ENCODE measurements at regions not wholly inside any gene's neighbourhood (a gene's known extent, or its start where the extent isn't known, plus 50 kb on each side); places are given as distances from the start of the nearest gene placed in this dataset.

- no TSS peak for BruUV-seq (replicated peaks)
- no peak overlapping the region for H3K14ac ChIP-seq (replicated peaks; ENCODE audit: low read depth, low read length)
- ChIA-PET CTCF (no interaction called here), POLR2A (ENCODE audit: unreplicated experiment) (no interaction called here)
- WGBS, 2 experiments (ENCODE audit: extremely low coverage in 2 of 2, insufficient read length in 1 of 2): 90% methylated on average over 3 of the region's 13 CpGs; no CpG with 5 or more reads in 1 of the 2 experiments
- DNase-seq: no peak
- no peak overlapping the region for H4K5ac ChIP-seq (ENCODE audit: low read depth, low read length)
- H3K18ac ChIP-seq (ENCODE audit: low read depth, low read length): no peak overlapping the region
- H4K8ac ChIP-seq (ENCODE audit: low read depth in 2 of 2, low read length in 2 of 2): no peak overlapping the region
- no peak overlapping the region for H2BK20ac ChIP-seq (ENCODE audit: low read depth, low read length)
- ATAC-seq (ENCODE audit: low read depth): no peak
- H3K9me1 ChIP-seq (ENCODE audit: insufficient read depth, low read length): peaks cover 2% of the 10 kb centered on the region; the same call in 1 of the 2 replicates
- no peak overlapping the region for H3K56ac ChIP-seq (ENCODE audit: extremely low read depth, insufficient read depth, low read length)
- no peak overlapping the region for H2BK120ac ChIP-seq (ENCODE audit: low read depth, low read length)
- H2BK5ac ChIP-seq (ENCODE audit: low read depth, low read length, poor library complexity, severe bottlenecking): no peak overlapping the region
- no peak overlapping the region for H3K23ac ChIP-seq (ENCODE audit: low read depth, low read length)
- H3K4ac ChIP-seq (ENCODE audit: low read depth, low read length): no peak overlapping the region
- intact Hi-C loops (cut with micrococcal nuclease) (no loop called here), in situ Hi-C loops (cut with MboI; ENCODE audit: low sequenced_read_pairs) (no loop called here), dilution Hi-C loops (cut with HindIII; ENCODE audit: low sequenced_read_pairs, unreplicated experiment) (no loop called here)
- H2AK5ac ChIP-seq (ENCODE audit: low read depth, low read length): peak overlapping the region; percentile 35; the same call in 1 of the 2 replicates
- H3K36me3 ChIP-seq (ENCODE audit: control insufficient read depth, insufficient read depth, low read length): no peaks in the 10 kb centered on the region
- H2AK9ac ChIP-seq (replicated peaks; ENCODE audit: low read depth, low read length, poor library complexity): no peak overlapping the region
- no peaks in the 10 kb centered on the region for H3K9me3 ChIP-seq (ENCODE audit: control insufficient read depth, insufficient read depth, low read length)
- no peaks in the 10 kb centered on the region for H4K20me1 ChIP-seq (ENCODE audit: insufficient read depth, low read length)
- H3K4me1 ChIP-seq (ENCODE audit: control insufficient read depth, insufficient read depth, low read length): peaks cover 6% of the 10 kb centered on the region
- peak overlapping the region; percentile 38; the same call in 2 of the 3 replicates for H2BK15ac ChIP-seq (ENCODE audit: low read depth, low read length)
- no peak overlapping the region for H3K27ac ChIP-seq (ENCODE audit: insufficient read depth, low read length)
- no peak overlapping the region for H3K9ac ChIP-seq (ENCODE audit: low read depth, low read length)
- peak overlapping the region; percentile 25; the same call in 1 of the 2 replicates for H4K91ac ChIP-seq (ENCODE audit: insufficient read depth, low read depth, low read length)
- TF ChIP-seq MXI1 (IDR thresholded peaks at IDR 0.05; ENCODE audit: borderline replicate concordance, low read depth, low read length): no peak
- no peak for TF ChIP-seq NFE2L2 (IDR thresholded peaks at IDR 0.05; ENCODE audit: low read depth, low read length)
- TF ChIP-seq CHD1 (IDR thresholded peaks at IDR 0.05; ENCODE audit: low read depth, low read length): no peak
- TF ChIP-seq BHLHE40 (IDR thresholded peaks at IDR 0.05; ENCODE audit: low read depth, low read length): no peak
- TF ChIP-seq USF2 (IDR thresholded peaks at IDR 0.05; ENCODE audit: low read depth, low read length): no peak
- no peak for TF ChIP-seq SMC3 (IDR thresholded peaks at IDR 0.05; ENCODE audit: low read depth, low read length)
- no peak for TF ChIP-seq CEBPB (IDR thresholded peaks at IDR 0.05; ENCODE audit: low read depth, low read length)
- TF ChIP-seq RAD21 (IDR thresholded peaks at IDR 0.05; ENCODE audit: low read length): no peak
- no peaks in the 10 kb centered on the region for H3K79me1 ChIP-seq (ENCODE audit: low read depth in 1 of 2, low read length in 2 of 2)
- H3K27me3 ChIP-seq (ENCODE audit: control insufficient read depth, insufficient read depth, low read length): no peaks in the 10 kb centered on the region
- H2AFZ ChIP-seq (replicated peaks; ENCODE audit: low read length, poor library complexity): no peak overlapping the region
- no peak overlapping the region for H3K4me2 ChIP-seq (ENCODE audit: low read depth, low read length)
- H3K4me3 ChIP-seq (ENCODE audit: insufficient read depth, low read depth, low read length): no peak overlapping the region
Observed at GRCh38 chr7:46746695-46747687, 825.9 kb upstream of the IGFBP3 start.

Measured in IMR-90 (cell line).